ENCODE measurements at regions not wholly inside any gene's neighbourhood (a gene's known extent, or its start where the extent isn't known, plus 50 kb on each side); places are given as distances from the start of the nearest gene placed in this dataset.
A peak's percentile ranks its signal among the peaks of the same experiment; 100 is the strongest.

DNA sequence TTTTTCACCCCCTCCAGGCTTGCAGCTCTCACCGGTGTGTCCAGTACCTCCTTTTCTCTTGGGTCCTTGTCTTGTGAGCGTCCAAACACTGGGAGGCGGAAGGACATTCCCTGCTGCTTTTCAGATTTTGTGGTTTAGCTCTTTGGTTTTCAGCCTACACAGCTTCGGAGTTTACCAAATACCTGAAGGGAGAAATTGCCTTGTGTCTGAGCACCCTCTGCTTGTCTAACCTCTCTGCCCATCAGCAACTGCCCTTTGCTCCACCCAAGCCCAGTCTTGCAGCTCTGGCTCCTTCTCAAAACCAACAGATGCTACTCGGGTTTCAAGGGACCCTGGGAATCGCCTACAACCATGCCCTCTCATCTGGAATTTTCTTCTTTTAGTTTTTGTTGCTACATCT is 519.1 kb upstream of the IGFBP3 start:
- H3K4me1 ChIP-seq (ENCODE audit: control insufficient read depth, insufficient read depth, low read length), result no peaks in the 10 kb centered on the region
- H3K9me3 ChIP-seq (ENCODE audit: control insufficient read depth, insufficient read depth, low read length), result no peaks in the 10 kb centered on the region
- no peaks in the 10 kb centered on the region for H3K36me3 ChIP-seq (ENCODE audit: control insufficient read depth, insufficient read depth, low read length)
- WGBS (ENCODE audit: insufficient coverage), result 85% methylated on average over 4 of the region's 6 CpGs
- H3K4me3 ChIP-seq (ENCODE audit: low read depth, low read length), result no peak overlapping the region
- H3K27me3 ChIP-seq (ENCODE audit: control insufficient read depth, insufficient read depth, low read length), result no peaks in the 10 kb centered on the region
- no peak for DNase-seq (ENCODE audit: low read depth in 4 of 6, low spot score in 6 of 6)
- H3K27ac ChIP-seq (ENCODE audit: low read depth, low read length), result no peak overlapping the region

GRCh38 chr7:46432708-46433107 is 511.6 kb upstream of the IGFBP3 start:
- no peak for DNase-seq (ENCODE audit: low read depth in 4 of 6, low spot score in 6 of 6)
- Histone ChIP-seq H3K27ac (ENCODE audit: low read depth, low read length) (no peak overlapping the region), H3K36me3 (ENCODE audit: control insufficient read depth, insufficient read depth, low read length) (no peaks in the 10 kb centered on the region), H3K27me3 (ENCODE audit: control insufficient read depth, insufficient read depth, low read length) (no peaks in the 10 kb centered on the region), H3K9me3 (ENCODE audit: control insufficient read depth, insufficient read depth, low read length) (no peaks in the 10 kb centered on the region), H3K4me3 (ENCODE audit: low read depth, low read length) (no peak overlapping the region), H3K4me1 (ENCODE audit: control insufficient read depth, insufficient read depth, low read length) (no peaks in the 10 kb centered on the region)
- 86% methylated on average over 1 of the region's 4 CpGs for WGBS (ENCODE audit: insufficient coverage)

GRCh38 chr7:46428295-46428694 is 507.2 kb upstream of the IGFBP3 start:
- DNase-seq (ENCODE audit: low read depth in 4 of 6, low spot score in 6 of 6), result no peak
- H3K4me3 ChIP-seq (ENCODE audit: low read depth, low read length), result no peak overlapping the region
- H3K27ac ChIP-seq (ENCODE audit: low read depth, low read length), result no peak overlapping the region
- H3K36me3 ChIP-seq (ENCODE audit: control insufficient read depth, insufficient read depth, low read length), result no peaks in the 10 kb centered on the region
- no peaks in the 10 kb centered on the region for H3K27me3 ChIP-seq (ENCODE audit: control insufficient read depth, insufficient read depth, low read length)
- H3K9me3 ChIP-seq (ENCODE audit: control insufficient read depth, insufficient read depth, low read length), result no peaks in the 10 kb centered on the region
- H3K4me1 ChIP-seq (ENCODE audit: control insufficient read depth, insufficient read depth, low read length), result no peaks in the 10 kb centered on the region

GRCh38 chr7:46424934-46425333 is 503.9 kb upstream of the IGFBP3 start:
- Histone ChIP-seq H3K27me3 (ENCODE audit: control insufficient read depth, insufficient read depth, low read length) (no peaks in the 10 kb centered on the region), H3K4me1 (ENCODE audit: control insufficient read depth, insufficient read depth, low read length) (no peaks in the 10 kb centered on the region), H3K9me3 (ENCODE audit: control insufficient read depth, insufficient read depth, low read length) (no peaks in the 10 kb centered on the region), H3K36me3 (ENCODE audit: control insufficient read depth, insufficient read depth, low read length) (no peaks in the 10 kb centered on the region), H3K4me3 (ENCODE audit: low read depth, low read length) (no peak overlapping the region), H3K27ac (ENCODE audit: low read depth, low read length) (no peak overlapping the region)
- DNase-seq (ENCODE audit: low read depth in 4 of 6, low spot score in 6 of 6), result peak in 1 of 6 donors; percentile 6
- WGBS (ENCODE audit: insufficient coverage), result 100% methylated on average over 1 of the region's 1 CpG

GRCh38 chr7:46421441-46422230 is 500.6 kb upstream of the IGFBP3 start:
- no peak overlapping the region for H3K27ac ChIP-seq (ENCODE audit: low read depth, low read length)
- H3K36me3 ChIP-seq (ENCODE audit: control insufficient read depth, insufficient read depth, low read length), result no peaks in the 10 kb centered on the region
- no peaks in the 10 kb centered on the region for H3K9me3 ChIP-seq (ENCODE audit: control insufficient read depth, insufficient read depth, low read length)
- 83% methylated on average over 1 of the region's 2 CpGs for WGBS (ENCODE audit: insufficient coverage)
- no peak overlapping the region for H3K4me3 ChIP-seq (ENCODE audit: low read depth, low read length)
- H3K4me1 ChIP-seq (ENCODE audit: control insufficient read depth, insufficient read depth, low read length), result no peaks in the 10 kb centered on the region
- H3K27me3 ChIP-seq (ENCODE audit: control insufficient read depth, insufficient read depth, low read length), result no peaks in the 10 kb centered on the region
- peak in 1 of 6 donors; percentile 13 for DNase-seq (ENCODE audit: low read depth in 4 of 6, low spot score in 6 of 6)

- H3K4me3 ChIP-seq (ENCODE audit: low read depth, low read length), result no peak overlapping the region
- no peaks in the 10 kb centered on the region for H3K36me3 ChIP-seq (ENCODE audit: control insufficient read depth, insufficient read depth, low read length)
- H3K4me1 ChIP-seq (ENCODE audit: control insufficient read depth, insufficient read depth, low read length), result no peaks in the 10 kb centered on the region
- H3K27me3 ChIP-seq (ENCODE audit: control insufficient read depth, insufficient read depth, low read length), result no peaks in the 10 kb centered on the region
- DNase-seq (ENCODE audit: low read depth in 4 of 6, low spot score in 6 of 6), result no peak
- no peak overlapping the region for H3K27ac ChIP-seq (ENCODE audit: low read depth, low read length)
- H3K9me3 ChIP-seq (ENCODE audit: control insufficient read depth, insufficient read depth, low read length), result no peaks in the 10 kb centered on the region
- no CpG with 5 or more reads among the region's 2 CpGs for WGBS (ENCODE audit: insufficient coverage)
Measured at GRCh38 chr7:46414946-46415345, 493.9 kb upstream of the IGFBP3 start.

- Histone ChIP-seq H3K4me3 (ENCODE audit: low read depth, low read length) (no peak overlapping the region), H3K27ac (ENCODE audit: low read depth, low read length) (no peak overlapping the region), H3K9me3 (ENCODE audit: control insufficient read depth, insufficient read depth, low read length) (no peaks in the 10 kb centered on the region), H3K36me3 (ENCODE audit: control insufficient read depth, insufficient read depth, low read length) (no peaks in the 10 kb centered on the region), H3K4me1 (ENCODE audit: control insufficient read depth, insufficient read depth, low read length) (no peaks in the 10 kb centered on the region), H3K27me3 (ENCODE audit: control insufficient read depth, insufficient read depth, low read length) (no peaks in the 10 kb centered on the region)
- no peak for DNase-seq (ENCODE audit: low read depth in 4 of 6, low spot score in 6 of 6)
Measured at GRCh38 chr7:46411236-46411635, 490.2 kb upstream of the IGFBP3 start.

DNA sequence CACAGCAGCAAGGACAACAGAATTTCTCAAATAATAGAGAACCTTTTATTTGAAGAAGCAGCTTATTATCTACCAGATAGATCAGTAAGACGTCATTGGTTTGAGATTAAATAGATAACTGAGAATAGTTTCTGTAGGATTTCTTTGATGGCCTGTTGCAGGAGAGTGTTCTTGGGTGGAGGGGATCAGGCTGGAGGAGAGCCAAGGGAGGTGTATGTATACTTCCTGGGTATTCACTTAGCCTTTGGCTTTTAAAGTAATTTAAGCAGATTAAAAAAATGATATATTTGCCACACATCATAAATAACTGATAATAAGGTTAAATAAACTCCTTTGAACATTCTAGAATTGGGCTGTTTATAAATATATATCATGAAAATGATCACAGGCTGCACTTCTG is 486.1 kb upstream of the IGFBP3 start:
- Histone ChIP-seq H3K9me3 (ENCODE audit: control insufficient read depth, insufficient read depth, low read length) (no peaks in the 10 kb centered on the region), H3K27ac (ENCODE audit: low read depth, low read length) (no peak overlapping the region), H3K4me3 (ENCODE audit: low read depth, low read length) (no peak overlapping the region), H3K4me1 (ENCODE audit: control insufficient read depth, insufficient read depth, low read length) (no peaks in the 10 kb centered on the region), H3K36me3 (ENCODE audit: control insufficient read depth, insufficient read depth, low read length) (no peaks in the 10 kb centered on the region), H3K27me3 (ENCODE audit: control insufficient read depth, insufficient read depth, low read length) (no peaks in the 10 kb centered on the region)
- no CpG with 5 or more reads among the region's 1 CpG for WGBS (ENCODE audit: insufficient coverage)
- DNase-seq (ENCODE audit: low read depth in 4 of 6, low spot score in 6 of 6), result no peak

DNA sequence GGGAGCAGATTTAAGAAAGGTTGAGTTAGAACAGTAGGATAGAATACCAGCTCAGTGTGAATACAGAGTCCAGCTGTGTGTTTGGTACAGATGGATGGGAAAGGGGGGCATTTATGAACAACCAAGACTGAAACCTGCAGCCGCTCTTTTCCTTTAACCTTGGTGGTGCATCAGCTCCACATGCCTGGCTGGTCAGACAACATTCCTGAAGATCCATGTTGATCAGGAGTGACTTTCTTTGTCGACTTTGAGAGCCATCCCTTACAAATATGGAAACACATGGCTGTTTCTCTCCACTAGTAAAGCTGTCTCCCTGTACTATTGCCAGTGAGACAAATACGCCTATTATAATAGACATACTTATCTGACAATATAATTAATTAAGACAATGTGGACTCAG is 476.5 kb upstream of the IGFBP3 start:
- H3K9me3 ChIP-seq (ENCODE audit: control insufficient read depth, insufficient read depth, low read length), result peaks cover 5% of the 10 kb centered on the region
- no peak overlapping the region for H3K27ac ChIP-seq (ENCODE audit: low read depth, low read length)
- H3K36me3 ChIP-seq (ENCODE audit: control insufficient read depth, insufficient read depth, low read length), result no peaks in the 10 kb centered on the region
- no peak for DNase-seq (ENCODE audit: low read depth in 4 of 6, low spot score in 6 of 6)
- no peaks in the 10 kb centered on the region for H3K4me1 ChIP-seq (ENCODE audit: control insufficient read depth, insufficient read depth, low read length)
- H3K27me3 ChIP-seq (ENCODE audit: control insufficient read depth, insufficient read depth, low read length), result no peaks in the 10 kb centered on the region
- WGBS (ENCODE audit: insufficient coverage), result 40% methylated on average over 1 of the region's 3 CpGs
- H3K4me3 ChIP-seq (ENCODE audit: low read depth, low read length), result no peak overlapping the region

GRCh38 chr7:46396481-46396880 is 475.4 kb upstream of the IGFBP3 start:
- peak in 2 of 6 donors; percentile 11 to 77 for DNase-seq (ENCODE audit: low read depth in 4 of 6, low spot score in 6 of 6)
- H3K36me3 ChIP-seq (ENCODE audit: control insufficient read depth, insufficient read depth, low read length), result no peaks in the 10 kb centered on the region
- no peak overlapping the region for H3K4me3 ChIP-seq (ENCODE audit: low read depth, low read length)
- H3K27me3 ChIP-seq (ENCODE audit: control insufficient read depth, insufficient read depth, low read length), result no peaks in the 10 kb centered on the region
- WGBS (ENCODE audit: insufficient coverage), result 80% methylated on average over 7 of the region's 7 CpGs
- no peaks in the 10 kb centered on the region for H3K4me1 ChIP-seq (ENCODE audit: control insufficient read depth, insufficient read depth, low read length)
- no peak overlapping the region for H3K27ac ChIP-seq (ENCODE audit: low read depth, low read length)
- H3K9me3 ChIP-seq (ENCODE audit: control insufficient read depth, insufficient read depth, low read length), result peaks cover 5% of the 10 kb centered on the region

Data from spinal cord (tissue), 9 donors.